ENCODE measurements at regions not wholly inside any gene's neighbourhood (a gene's known extent, or its start where the extent isn't known, plus 50 kb on each side); places are given as distances from the start of the nearest gene placed in this dataset.

GRCh38 chr15:31828594-31828993 is 201.7 kb upstream of the CHRNA7 start:
- Histone ChIP-seq H4K20me1 (ENCODE audit: insufficient read depth, low read length) (no peaks in the 10 kb centered on the region), H3K79me2 (ENCODE audit: insufficient read depth, low read length) (no peaks in the 10 kb centered on the region), H2AFZ (ENCODE audit: low read length) (no peak overlapping the region), H3K9ac (ENCODE audit: insufficient read depth, low read depth, low read length) (no peak overlapping the region), H3K4me2 (ENCODE audit: low read depth, low read length) (no peak overlapping the region), H3K4me3 (replicated peaks in 1 of 3; ENCODE audit: insufficient read depth in 1 of 3, low read depth in 2 of 3, low read length in 3 of 3) (no peak overlapping the region), H3K36me3 (replicated peaks in 1 of 2; ENCODE audit: control insufficient read depth in 1 of 2, insufficient read depth in 2 of 2, low read length in 2 of 2) (no peaks in the 10 kb centered on the region), H3K9me3 (ENCODE audit: low read length) (no peaks in the 10 kb centered on the region), H3K27ac (ENCODE audit: extremely low read length, insufficient read depth, low read length) (no peak overlapping the region), H3K4me1 (ENCODE audit: insufficient read depth, low read length) (no peaks in the 10 kb centered on the region), H3K27me3 (ENCODE audit: control insufficient read depth in 1 of 2, insufficient read depth in 2 of 2, low read length in 2 of 2) (peaks cover 2 to 5% of the 10 kb centered on the region in 2 experiments; a peak in 2 of 5 replicates)
- no TSS peak for BruUV-seq (replicated peaks)
- intact Hi-C loops (cut with micrococcal nuclease; ENCODE audit: unreplicated experiment) (no loop called here), in situ Hi-C loops (cut with HindIII; ENCODE audit: extremely low pct_ligation_motif_present, low pct_unique_long_range_greater_than_20kb) (no loop called here)
- WGBS (ENCODE audit: low lambda C conversion rate) = 21% methylated on average over 3 of the region's 3 CpGs
- no peak for FAIRE-seq
- CTCF ChIA-PET (ENCODE audit: low intra/inter-chr PET ratio, low total read pairs) = no interaction called here
- TF ChIP-seq HMG20B (CRISPR knock-in tag; conservative IDR thresholded peaks at IDR 0.05) (no peak), ZNF557 (CRISPR knock-in tag; IDR thresholded peaks at IDR 0.05) (no peak), TCF7L2 (IDR thresholded peaks at IDR 0.05; ENCODE audit: low read depth, low read length) (no peak), JUND (CRISPR knock-in tag; IDR thresholded peaks at IDR 0.05) (no peak), FUBP1 (CRISPR knock-in tag; IDR thresholded peaks at IDR 0.05; ENCODE audit: borderline replicate concordance) (no peak), TCF12 (IDR thresholded peaks at IDR 0.05) (no peak), TCF12 (CRISPR knock-in tag; IDR thresholded peaks at IDR 0.05) (no peak)
- no peak for ATAC-seq
- DNase-seq (ENCODE audit: low spot score) = no peak
- POLR2A ChIA-PET = no interaction called here

- Histone ChIP-seq H4K20me1 (ENCODE audit: insufficient read depth, low read length) (no peaks in the 10 kb centered on the region), H3K27me3 (ENCODE audit: control insufficient read depth in 1 of 2, insufficient read depth in 2 of 2, low read length in 2 of 2) (no peaks in the 10 kb centered on the region; a peak in 1 of 5 replicates), H3K27ac (ENCODE audit: extremely low read length, insufficient read depth, low read length) (no peak overlapping the region), H3K79me2 (ENCODE audit: insufficient read depth, low read length) (no peaks in the 10 kb centered on the region), H3K9ac (ENCODE audit: insufficient read depth, low read depth, low read length) (no peak overlapping the region), H2AFZ (ENCODE audit: low read length) (no peak overlapping the region), H3K4me2 (ENCODE audit: low read depth, low read length) (no peak overlapping the region), H3K36me3 (replicated peaks in 1 of 2; ENCODE audit: control insufficient read depth in 1 of 2, insufficient read depth in 2 of 2, low read length in 2 of 2) (no peaks in the 10 kb centered on the region), H3K4me1 (ENCODE audit: insufficient read depth, low read length) (no peaks in the 10 kb centered on the region), H3K4me3 (replicated peaks in 1 of 3; ENCODE audit: insufficient read depth in 1 of 3, low read depth in 2 of 3, low read length in 3 of 3) (no peak overlapping the region), H3K9me3 (ENCODE audit: low read length) (no peaks in the 10 kb centered on the region)
- ChIA-PET POLR2A (no interaction called here), CTCF (ENCODE audit: low intra/inter-chr PET ratio, low total read pairs) (no interaction called here)
- ATAC-seq (no peak), DNase-seq (ENCODE audit: low spot score) (no peak), FAIRE-seq (no peak)
- intact Hi-C loops (cut with micrococcal nuclease; ENCODE audit: unreplicated experiment) (no loop called here), in situ Hi-C loops (cut with HindIII; ENCODE audit: extremely low pct_ligation_motif_present, low pct_unique_long_range_greater_than_20kb) (no loop called here)
- TF ChIP-seq ZSCAN12 (CRISPR knock-in tag; IDR thresholded peaks at IDR 0.05) (no peak), ZNF713 (CRISPR knock-in tag; IDR thresholded peaks at IDR 0.05) (no peak), DR1 (CRISPR knock-in tag; IDR thresholded peaks at IDR 0.05) (no peak)
- WGBS (ENCODE audit: low lambda C conversion rate) = 0% methylated on average over 1 of the region's 1 CpG
- no TSS peak for BruUV-seq (replicated peaks)
Observed at GRCh38 chr15:31830591-31830990, 199.7 kb upstream of the CHRNA7 start.

Data from HepG2 (cell line).